ENCODE measurements at regions not wholly inside any gene's neighbourhood (a gene's known extent, or its start where the extent isn't known, plus 50 kb on each side); places are given as distances from the start of the nearest gene placed in this dataset.

DNA sequence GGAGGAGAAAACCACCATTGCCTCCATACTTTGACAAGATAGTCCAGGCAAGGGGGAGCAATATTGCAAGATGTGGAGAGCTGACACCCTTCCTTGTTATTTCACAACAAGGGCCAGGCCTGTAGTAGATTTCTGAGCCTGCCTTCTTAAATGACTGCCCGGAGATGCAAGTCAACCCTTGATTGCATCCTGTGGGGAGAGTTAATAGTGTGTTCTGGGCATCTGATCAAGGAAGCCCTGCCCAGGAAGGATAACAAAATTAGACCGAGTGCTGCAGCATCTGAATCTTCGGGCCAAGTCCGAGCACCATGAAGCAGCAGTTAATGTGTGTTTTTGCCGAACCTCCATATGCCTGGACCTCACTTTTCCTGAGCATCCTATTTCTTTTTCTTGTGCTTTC lies 382.3 kb downstream of the PRDM2 start:
- TF ChIP-seq CTCF (IDR thresholded peaks at IDR 0.05) = no peak
- TF ChIP-seq POLR2A (IDR thresholded peaks at IDR 0.05) = no peak
- TF ChIP-seq POLR2AphosphoS5 (IDR thresholded peaks at IDR 0.05) = no peak
